ENCODE measurements at regions not wholly inside any gene's neighbourhood (a gene's known extent, or its start where the extent isn't known, plus 50 kb on each side); places are given as distances from the start of the nearest gene placed in this dataset.

- no peak for TF ChIP-seq CTCF (IDR thresholded peaks at IDR 0.05)
- no peak for TF ChIP-seq POLR2A (IDR thresholded peaks at IDR 0.05)
These were observed 138.3 kb upstream of the HABP2 start for GRCh38 chr10:113414543-113414942.

All from body of pancreas (tissue), 4 donors.